Stimulated activated CD4-positive, alpha-beta T cell treated with anti-CD3 and anti-CD28 coated beads, Interleukin-15, amount 100 ng/mL, for 24 hours (primary cell): ENCODE measurements at regions not wholly inside any gene's neighbourhood (a gene's known extent, or its start where the extent isn't known, plus 50 kb on each side); places are given as distances from the start of the nearest gene placed in this dataset.
A peak's percentile ranks its signal among the peaks of the same experiment; 100 is the strongest.
"Not testable (repeated sequence)": the region's sequence is repeated elsewhere in the genome, so short reads cannot be mapped to it uniquely, and the experiment has no call there.

Source experiments
- DNase-seq: peaks from one replicate; pipeline ENCODE4 v3.0.0-alpha.2; 2020

DNA sequence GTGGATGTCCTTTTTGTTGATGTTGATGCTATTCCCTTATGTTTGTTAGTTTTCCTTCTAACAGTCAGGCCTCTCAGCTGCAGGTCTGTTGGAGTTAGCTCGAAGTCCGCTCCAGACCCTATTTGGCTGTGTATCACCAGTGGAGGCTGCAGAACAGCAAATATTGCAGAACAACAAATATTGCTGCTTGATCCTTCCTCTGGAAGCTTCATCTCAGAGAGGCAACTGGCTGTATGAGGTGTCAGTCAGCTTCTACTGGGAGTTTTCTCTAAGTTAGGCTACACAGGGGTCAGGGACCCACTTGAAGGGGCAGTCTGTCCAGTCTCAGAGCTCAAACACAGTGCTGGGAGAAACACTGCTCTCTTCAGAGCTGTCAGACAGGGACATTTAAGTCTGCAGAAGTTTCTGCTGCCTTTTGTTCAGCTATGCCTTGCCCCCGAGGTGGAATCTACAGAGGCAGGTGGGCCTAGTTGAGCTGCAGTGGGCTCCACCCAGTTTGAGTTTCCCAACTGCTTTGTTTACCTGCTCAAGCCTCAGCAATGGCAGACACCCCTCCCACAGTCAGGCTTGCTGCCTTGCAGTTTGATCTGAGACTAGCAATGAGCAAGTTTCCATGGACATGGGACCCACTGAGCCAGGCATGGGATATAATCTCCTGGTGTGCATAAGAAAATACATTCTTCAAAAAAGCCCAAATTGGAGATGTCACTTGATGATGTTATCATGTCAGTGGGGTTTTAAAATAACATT is 99.5 kb downstream of the KDM5D start:
- no peak for DNase-seq

DNA sequence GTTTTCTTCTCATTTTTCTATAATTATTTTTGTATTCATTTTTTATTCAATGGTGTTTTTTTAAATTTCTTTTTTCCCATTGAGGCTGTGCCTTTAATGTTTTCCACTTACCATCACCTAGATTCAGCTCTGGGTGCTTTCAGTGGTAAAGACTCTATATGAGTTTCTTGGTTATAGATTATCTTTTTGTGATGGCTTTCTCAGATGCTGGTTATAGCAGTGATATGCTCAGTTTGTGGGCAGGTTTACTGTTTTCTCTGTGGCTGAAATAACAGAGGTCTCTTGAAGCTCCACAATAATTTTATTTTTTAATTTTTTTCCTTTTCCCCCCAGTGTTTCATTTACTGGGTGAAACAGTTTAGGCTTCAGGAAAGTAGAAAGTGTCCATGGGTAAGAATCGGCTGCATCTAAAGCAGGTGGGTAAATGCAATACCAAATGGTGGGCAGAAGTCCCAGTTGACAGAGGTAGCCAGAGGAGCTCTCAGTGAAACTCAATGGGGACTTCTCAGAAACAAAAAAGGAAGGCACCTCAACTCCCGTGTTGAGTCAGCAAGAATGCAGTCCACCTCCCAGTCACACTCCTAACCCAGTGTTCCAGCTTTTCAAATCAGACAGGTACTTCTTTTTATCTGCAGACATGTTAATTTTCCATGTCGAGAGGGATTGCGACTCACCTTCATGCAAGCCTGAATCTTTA is 106.7 kb downstream of the KDM5D start:
- no peak for DNase-seq

DNA sequence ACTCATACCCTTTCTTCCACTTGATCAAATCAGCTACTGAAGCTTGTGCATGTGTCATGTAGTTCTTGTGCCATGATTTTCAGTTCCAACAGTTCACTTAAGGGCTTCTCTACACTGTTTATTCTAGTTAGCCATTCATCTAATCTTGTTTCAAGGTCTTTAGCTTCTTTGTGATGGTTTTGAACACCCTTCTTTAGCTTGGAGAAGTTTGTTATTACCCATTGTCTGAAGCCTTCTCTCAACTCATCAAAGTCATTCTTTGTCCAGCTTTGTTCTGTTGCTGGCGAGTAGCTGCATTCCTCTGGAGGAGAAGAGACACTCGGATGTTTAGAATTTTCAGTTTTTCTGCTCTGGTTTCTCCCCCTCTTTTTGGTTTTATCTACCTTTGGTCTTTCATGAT is 115.6 kb downstream of the KDM5D start:
- DNase-seq, result no peak

DNA sequence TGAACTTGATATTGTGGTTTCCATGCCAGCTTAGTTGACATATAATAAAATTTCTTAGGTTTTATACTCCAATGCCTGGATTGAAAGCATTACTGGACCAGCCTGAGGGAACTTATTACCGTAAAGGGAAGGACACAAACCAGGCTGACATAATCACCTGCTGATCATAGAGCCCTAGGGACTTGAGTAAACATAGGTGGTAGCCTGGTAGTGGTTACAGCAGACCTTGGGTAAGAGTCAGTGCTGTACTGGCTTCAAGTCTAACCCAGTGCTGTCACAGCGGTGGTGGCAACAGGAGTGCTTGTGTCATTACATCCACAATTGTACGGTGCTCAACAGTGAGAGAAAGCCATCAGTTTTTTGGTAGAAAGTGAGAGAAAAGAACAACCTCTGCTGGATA is 122.1 kb downstream of the KDM5D start:
- no peak for DNase-seq

DNA sequence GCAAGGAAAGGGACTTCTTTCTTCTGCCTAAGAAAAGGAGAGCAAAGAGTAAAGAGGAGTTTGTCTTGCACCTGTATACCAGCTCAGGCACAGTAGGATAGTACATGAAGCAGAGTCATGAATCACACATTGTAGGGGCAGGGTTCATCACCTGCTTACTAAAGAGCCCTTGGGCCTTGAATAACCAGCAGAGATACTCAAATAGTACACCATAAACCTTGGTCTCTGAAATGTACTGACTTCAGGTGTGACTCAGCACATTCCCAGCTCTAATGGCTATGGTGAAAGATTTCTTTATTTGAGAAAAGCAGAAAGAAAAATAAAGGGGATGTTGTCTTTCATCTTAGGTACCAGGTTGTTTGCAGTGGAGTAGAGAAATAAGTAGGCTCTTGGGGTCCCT is 122.8 kb downstream of the KDM5D start:
- DNase-seq, result no peak

DNA sequence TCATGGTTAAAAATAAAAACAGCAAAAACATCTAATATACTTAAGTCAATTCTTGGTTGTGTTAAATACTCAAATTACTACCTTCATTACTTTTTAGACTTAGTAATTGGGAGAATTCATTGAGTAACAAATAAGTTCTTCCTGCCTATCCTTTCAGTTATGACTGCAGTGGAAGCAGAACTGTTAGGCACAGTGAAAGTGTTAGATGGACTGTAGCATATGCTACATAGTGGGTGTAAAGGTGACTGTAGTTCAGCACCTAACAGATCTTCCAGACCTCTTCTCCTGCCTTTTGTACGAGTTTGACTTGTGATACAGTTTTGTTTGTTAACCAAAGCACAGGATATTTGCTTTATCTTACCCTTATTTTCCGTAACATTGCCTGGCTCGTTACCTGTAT is 143.4 kb downstream of the KDM5D start:
- DNase-seq, result no peak

DNA sequence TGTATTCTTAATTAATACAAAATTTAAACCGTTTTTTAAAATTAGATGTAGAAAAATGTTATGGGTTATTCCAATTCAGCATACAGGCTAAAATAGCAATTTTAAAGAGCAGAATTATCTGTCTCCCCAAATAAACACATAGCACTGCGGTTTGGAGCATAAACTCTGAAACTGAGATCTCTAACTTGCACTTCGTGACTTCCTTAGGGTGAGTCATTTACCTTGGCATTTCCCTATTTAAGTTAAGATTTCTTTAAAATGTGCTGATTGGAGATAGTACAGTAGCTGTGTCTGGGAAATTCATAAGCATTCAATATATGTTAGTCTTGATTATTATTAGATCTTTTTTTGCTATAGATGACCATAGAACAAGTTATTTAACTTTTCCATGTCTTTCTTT is 143.8 kb downstream of the KDM5D start:
- no peak for DNase-seq

DNA sequence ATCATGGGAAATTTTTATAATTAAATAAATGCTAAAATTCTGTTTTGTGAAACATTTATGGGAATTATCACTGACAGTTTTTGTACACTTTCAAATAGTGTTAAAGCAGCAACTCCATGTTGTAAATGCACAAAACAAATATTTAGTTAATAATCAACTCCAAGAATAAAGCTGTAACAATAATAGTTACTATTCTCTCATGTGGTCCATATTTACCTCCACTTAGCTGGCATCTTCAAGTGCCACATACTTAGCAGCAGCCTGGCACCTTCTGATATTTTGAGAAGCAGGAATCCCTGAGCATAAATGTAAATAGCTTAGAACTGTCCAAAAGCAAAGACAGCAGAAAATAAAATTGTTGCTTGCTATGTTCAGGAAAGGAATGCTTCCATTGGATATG is 154.3 kb downstream of the KDM5D start:
- no peak for DNase-seq

DNA sequence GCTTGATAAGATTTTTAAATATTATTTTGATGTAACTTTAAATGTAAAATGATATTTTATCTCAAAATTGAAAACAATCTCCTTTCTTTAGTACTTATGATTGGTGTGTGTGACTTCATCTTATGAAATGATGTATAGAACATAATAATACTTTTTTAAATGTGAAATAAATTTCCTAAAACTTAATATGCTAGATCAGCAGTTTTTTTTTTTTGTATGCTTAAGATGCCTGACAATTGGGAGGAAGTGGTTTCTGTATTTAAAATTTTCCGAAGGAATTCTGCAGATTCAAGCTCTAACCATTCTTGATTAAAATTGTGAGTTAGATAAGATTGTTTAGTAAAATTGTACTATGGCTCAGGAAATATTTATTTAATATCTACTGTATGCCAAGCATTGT is 154.9 kb downstream of the KDM5D start:
- no peak for DNase-seq

DNA sequence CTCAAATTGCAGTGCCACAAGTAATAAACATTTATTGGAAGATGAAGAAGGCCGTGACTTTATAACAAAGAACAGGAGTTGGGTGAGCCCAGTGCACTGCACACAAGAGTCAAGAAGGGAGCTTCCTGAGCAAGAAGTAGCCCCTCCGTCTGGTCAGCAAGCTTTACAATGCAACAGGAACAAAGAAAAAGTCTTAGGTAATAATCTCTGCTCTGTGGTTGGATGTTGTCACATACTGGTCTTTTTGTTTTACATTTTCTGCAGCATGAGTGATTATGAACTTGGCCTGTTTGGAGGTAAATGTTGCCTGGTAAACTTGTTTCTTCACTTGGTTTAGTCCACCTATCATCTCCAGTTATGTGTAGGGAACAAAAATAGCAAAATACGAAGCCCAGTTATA is 157.2 kb downstream of the KDM5D start:
- no peak for DNase-seq

DNA sequence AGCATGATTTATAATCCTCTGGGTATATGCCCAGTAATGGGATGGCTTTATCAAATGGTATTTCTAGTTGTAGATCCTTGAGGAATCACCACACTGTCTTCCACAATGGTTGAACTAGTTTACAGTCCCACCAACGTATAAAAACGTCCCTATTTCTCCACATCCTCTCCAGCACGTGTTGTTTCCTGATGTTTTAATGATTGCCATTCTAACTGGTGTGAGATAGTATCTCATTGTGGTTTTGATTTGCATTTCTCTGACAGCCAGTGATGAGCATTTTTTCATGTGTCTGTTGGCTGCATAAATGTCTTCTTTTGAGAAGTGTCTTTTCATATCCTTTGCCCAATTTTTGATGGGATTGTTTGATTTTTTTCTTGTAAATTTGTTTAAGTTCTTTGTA is 163.5 kb downstream of the KDM5D start:
- DNase-seq, result not testable (repeated sequence)

DNA sequence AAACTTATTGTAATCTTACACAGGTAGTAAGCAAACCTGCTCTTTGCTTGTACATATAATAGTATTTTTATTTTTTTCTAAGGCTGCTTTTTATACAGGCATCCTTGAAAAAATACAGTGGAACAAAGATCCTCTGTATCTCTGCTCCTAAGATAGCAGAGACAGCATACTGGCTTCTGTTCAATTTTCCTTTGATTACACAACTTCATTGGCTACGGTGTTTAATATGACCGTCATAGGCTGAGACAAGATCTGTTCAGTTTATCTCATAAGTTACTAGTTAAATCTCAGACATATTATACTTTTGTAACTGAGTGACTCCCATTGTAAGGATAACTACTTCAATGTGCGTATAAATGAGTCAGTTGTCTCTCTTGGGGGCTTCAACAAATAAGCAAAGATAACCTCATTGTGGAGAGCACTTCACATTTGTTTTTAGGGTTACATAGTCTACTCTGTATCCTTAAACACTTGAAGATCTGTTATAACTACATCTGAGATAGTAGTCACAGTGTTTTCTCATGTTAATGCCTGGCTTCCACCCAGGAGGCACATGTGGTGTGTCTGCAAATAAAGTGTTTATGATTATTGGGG is 166.1 kb downstream of the KDM5D start:
- DNase-seq, result no peak

DNA sequence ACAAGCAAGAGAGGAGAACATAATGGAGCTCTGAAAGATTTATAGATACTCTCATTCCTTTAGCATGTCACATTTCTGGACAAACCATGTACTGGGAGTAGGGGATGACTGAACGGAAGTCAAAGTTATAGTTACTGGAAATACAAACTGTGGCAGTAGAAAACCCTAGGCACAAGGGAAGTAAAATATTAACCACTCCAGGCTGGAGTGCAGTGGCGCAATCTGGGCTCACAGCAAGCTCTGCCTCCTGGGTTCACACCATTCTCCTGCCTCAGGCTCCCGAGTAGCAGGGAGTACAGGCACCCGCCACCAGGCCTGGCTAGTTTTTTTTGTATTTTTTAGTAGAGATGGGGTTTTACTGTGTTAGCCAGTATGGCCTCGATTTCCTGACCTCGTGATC is 167.3 kb downstream of the KDM5D start:
- DNase-seq, result no peak

DNA sequence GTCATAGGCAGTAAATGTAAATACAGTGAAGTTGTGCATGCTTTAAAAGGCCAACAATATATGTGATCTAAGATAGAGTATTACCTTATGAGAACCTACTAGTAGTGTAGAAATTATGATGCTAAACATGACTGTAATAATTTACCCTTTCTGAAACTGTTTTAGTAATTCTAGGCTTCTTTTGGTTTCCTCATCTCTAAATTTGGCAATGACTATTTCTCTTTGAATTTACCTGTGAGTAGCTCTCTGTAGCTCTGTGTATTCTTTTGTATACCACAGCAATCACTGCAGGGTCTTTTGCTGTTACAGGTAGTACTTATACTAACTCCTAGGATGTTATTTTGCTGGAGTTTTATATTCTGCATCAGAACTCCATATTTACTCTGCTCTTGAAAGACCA is 169.6 kb downstream of the KDM5D start:
- DNase-seq, result no peak

DNA sequence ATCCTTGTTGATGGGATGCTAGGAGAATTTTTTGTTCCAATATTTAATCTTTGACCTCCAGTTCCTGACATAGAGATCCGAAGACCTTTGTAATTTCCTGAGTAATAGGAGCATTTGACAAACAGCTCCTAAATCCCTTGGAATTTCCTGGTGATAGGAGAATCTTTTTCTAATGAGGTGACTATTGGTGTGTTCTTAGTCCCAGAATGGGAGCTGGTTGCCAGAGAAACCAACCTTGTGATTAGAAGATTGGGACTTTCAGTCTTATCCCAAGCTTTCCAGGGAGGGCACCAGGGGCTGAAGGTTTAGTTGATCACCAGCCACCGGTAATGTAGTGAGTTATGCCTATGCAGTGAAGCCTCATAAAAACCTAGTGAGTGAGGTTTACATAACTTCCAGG is 170.9 kb downstream of the KDM5D start:
- DNase-seq, result no peak

DNA sequence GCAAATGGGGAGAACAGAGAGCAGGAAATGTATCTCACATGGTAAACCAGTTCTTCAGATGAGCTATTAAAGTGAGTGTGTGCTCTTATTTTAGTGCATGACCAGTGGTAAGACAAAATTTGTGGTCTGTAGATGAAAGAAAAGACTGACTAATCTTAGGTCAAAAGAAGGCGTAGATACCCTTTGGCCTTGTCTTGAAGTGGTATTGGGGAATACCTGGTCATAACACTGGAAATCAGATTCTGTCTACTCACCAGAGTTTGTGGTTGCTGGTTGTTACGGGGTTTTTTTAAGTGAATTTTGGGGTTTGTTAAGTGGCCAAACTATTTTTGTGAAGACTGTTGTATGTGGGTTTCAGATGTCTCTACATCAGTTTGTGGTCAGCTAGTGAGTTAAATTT is 173.5 kb downstream of the KDM5D start:
- DNase-seq, result no peak

DNA sequence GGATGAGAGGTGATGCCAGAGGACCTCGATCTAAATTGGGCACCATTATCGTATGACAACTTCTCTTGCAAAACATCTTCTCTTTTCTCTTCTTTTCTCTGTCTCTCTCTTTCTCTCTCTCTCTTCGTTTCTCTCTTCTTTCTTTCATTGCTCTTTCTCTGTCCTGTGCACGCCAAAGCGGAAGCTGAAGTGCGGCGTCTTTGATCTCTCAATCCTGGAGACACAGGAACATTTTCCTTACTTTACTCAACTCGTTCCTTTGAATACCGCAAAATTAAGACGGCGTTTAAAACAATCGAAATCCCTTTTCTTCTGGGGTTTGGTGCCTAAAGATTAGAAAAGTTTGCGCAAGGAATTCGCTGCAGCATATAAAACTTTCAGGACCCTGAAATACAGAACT is 176.6 kb downstream of the KDM5D start:
- no peak for DNase-seq

DNA sequence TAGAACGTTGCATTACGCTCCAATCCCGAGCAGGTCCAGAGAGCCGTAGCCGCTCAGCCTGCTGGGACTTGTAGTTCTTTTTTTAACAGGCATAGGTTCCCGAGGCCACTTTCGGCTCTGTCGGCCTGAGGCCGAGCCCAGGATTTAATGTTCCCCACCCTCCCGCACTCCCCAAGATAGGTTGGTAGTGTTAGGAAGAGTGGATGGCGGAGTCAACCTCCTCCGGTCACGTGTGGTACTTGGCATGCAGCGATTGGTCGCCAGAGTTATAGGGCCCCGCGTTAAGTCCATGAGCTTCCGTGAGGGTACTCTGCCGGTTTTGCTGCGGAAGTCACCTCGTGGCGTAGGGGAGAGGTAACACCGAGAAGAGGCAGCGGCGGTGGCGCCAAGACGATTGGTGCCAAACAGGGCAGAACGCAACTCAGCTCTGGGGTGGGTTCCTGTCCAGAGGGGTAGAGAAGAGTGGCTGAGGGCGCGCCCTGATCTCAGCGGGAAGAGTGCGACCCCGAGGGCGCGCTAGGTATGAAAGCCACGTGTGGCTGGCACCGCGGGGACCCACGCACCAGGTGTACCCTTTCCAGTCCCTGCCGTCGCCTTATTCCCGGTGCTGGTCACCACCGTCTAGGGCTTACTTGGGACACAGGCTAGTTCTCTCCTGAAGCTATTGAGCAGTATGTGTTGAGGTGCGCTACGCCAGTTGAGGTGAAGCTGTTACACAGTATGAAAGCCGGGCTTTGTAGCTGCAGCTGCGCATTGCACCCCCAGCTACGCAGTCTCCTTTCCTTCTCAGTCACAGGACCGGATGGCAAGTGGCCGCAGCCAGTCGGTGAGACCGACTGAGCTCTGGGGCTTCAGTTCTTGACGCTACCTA is 177.2 kb downstream of the KDM5D start:
- peak; percentile 86 for DNase-seq

DNA sequence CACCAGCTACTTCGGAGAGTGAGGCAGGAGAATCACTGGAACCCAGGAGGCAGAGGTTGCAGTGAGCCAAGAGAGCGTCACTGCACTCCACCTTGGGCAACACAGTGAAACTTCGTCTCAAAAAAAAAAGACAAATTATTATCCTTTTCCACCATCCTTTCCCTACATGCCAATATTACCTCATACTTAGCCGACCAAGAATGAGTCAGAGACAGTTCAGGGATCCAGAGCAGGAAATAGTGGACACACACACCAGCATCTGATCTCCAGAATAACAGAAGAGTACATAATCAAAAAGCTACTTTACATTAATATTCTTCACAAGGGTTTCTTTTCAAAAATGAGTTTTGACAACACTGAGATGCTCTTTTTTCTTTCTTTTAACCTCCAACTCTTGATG is 185.4 kb downstream of the KDM5D start:
- no peak for DNase-seq

DNA sequence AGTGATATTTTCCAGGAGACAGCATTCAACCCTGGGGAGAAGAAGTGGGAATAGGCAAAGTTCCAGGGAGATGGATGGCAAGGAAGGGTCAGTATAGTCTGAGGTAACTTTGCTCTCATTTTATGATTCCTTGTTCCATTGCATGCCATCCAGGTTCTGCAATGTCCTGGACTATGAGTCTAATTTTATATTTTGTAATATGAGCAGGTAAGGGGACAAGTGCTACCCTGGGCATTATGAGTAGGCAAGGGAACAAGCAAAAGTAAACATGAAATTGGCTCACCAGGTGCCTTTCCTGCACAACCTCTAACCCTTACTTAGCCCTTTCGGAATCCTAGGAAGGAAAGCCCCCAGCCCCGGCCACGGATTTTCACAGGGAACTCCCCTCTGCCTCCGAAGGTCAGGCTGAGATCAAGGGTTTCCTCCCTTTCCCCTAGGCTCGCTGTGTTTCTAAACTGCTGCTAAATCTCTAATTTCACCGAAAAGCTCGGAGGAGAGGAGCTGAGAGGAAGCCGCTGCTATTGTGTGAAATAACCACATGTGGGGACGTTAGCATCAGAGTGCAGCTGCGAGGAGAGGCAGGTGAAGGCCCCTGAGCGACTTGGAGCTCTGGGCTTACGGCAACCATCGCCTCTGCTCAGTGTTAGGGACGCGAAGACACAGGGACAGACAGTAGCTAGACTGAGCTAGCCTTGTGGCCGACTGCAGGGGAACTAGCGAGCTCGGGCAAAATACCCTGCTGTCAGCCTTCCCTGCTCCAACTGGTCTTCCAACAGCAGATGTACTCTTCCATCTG is 194.7 kb downstream of the KDM5D start:
- DNase-seq, result no peak

DNA sequence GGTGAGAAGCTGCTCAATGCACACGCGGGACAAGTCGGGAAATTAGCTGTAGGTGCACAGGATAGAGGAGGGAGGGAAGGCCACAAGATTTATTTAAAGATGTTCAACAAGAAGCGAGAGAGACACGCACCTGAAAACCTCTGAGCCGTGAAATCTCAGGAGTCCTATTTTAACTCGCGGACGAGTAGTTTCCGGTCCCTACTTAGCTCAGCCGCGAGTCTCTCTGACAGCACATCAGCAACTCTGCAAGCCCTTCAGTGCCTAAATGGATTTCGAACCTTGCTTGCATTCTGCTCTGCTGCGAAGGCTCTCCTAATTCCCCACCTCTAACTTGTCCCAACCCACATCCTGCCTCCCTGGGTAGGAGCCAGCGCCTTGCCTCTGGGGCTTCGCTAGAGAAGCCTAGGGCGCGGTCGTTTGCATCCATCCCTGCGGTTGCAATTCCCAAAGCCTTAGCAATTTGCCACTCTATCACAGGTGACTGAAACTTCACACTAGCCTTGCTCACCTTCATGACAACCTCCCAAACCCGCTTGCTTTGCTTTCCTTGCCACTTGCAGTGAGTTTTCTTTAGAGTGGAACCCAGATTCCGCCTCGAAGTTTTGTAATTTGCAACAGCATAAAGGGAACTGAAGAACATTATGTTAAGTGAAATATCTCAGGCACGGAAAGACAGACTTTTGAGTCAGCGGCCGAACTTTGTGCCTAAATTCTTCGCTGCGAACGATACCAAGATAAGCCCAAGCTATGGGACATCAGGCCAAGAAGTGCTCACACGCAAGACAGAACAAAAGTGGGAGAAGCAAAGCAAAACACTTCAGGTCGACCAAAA is 202.8 kb downstream of the KDM5D start:
- no peak for DNase-seq

DNA sequence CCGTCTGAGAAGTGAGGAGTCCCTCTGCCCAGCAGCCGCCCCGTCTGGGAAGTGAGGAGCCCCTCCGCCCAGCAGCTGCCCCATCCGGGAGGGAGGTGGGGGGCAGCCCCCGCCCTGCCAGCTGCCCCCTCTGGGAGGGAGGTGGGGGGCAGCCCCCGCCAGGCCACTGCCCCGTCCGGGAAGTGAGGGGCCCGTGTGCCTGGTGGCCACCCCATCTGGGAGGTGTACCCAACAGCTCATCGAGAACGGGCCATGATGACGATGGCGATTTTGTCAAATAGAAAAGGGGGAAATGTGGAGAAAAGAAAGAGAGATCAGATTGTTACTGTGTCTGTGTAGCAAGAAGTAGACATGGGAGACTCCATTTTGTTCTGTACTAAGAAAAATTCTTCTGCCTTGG is 208.8 kb downstream of the KDM5D start:
- not testable (repeated sequence) for DNase-seq
